ENCODE measurements at regions not wholly inside any gene's neighbourhood (a gene's known extent, or its start where the extent isn't known, plus 50 kb on each side); places are given as distances from the start of the nearest gene placed in this dataset.

DNA sequence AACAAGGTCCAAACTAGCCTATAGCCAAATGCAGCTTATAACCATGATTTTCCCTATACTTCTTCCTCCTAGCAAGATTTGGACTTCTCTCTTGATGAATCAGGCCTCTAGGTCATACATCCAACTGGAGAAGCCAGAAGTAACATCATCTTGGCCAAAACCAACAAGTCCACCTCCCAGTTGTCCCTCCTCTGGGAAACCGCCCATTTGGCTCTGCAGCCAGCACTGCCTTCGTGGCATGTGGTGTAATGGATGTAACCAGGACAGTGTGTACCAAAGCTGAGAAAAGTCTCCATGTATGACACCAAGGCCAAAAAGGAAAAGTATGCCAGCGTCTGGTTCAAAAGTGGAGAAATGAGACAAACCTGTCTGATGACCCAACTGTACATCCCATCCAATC lies 59.3 kb upstream of the VASH1 start:
- DNase-seq = no peak

DNA sequence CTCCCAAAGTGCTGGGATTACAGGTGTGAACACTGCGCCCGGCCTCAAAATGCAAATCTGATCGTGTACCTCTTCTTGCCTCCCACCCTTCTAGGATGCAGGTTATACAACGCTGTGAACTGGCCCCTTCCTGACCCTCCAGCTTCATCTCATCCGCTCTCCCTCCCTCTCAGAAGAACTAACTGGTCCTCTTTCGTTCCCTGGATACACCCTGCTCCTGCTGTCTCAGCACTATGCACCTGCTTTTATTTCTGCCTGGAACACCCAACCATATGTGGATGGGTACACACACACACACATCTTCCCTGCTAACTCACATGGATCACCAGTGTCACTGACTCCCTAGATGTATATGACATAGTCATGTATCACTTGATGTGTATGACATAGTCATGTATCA lies 56.1 kb upstream of the VASH1 start:
- DNase-seq = no peak

DNA sequence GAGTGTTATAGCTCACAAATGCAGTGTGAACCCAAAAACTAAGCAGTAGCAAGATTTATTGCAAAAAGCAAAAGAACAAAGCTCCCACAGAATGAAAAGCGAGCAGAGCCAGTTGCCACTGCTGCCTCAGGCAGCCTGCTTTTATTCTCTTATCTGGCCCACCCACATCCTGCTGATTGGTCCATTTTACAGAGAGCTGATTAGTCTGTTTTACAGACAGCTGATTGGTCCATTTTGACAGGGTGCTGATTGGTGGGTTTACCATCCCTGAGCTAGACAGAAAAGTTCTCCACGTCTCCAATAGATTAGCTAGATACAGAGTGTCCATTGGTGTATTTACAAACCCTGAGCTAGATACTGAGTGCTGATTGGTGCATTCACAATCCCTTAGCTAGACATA lies 55.1 kb upstream of the VASH1 start:
- DNase-seq = peak; percentile 5

DNA sequence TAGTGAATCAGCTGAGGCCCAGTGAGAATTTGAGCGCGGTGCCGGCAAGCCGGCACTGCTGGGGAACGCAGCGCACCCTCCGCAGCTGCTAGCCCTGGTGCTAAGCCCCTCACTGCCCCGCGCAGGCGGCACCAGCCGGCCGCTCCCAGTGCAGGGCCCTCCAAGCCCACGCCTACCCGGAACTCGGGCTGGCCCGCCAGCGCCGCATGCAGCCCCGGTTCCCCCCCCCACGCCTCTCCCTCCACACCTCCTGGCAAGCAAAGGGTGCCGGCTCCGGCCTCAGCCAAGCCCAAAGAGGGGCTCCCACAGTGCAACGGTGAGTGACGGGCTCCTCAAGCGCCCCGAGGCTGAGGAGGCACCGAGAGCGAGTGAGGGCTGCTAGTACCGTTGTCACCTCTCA lies 54.5 kb upstream of the VASH1 start:
- DNase-seq = no peak

DNA sequence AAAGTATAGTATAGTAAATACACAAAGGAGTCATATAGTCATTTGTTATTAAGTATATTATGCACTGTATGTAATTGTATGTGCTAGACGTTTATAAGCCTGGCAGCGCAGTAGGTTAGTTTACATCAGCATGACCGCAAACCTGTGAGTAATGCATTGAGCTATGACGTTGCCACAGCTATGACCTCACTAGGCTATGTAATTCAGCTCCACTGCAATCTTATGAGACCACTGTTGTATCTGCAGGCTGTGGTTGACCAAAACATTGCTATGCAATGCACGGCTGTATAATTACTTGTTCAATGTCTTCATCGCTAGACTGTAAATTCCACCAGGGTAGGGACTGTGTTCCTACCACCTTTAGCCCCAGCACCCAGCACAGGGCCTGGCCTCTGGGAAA lies 53.2 kb upstream of the VASH1 start:
- DNase-seq = peak; percentile 7

DNA sequence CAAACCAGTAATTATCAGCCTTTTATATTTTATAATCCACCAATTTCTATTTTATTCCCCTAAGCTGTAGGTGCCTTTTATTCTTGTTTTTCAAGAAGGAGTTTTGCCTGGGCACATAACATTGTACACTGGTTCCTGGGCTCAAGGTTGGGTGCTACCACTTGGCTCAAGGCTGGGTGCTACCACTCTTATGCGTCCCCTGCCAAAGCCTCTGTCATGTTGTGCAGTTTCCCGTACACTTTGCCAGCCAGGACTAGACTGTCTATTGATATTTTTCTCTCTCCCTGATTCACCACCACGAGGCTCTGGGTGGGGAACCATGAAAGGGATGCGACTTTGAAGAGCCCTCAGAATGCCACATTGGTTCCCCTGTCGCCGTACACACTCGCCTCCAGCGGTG lies 52.5 kb upstream of the VASH1 start:
- DNase-seq = no peak

DNA sequence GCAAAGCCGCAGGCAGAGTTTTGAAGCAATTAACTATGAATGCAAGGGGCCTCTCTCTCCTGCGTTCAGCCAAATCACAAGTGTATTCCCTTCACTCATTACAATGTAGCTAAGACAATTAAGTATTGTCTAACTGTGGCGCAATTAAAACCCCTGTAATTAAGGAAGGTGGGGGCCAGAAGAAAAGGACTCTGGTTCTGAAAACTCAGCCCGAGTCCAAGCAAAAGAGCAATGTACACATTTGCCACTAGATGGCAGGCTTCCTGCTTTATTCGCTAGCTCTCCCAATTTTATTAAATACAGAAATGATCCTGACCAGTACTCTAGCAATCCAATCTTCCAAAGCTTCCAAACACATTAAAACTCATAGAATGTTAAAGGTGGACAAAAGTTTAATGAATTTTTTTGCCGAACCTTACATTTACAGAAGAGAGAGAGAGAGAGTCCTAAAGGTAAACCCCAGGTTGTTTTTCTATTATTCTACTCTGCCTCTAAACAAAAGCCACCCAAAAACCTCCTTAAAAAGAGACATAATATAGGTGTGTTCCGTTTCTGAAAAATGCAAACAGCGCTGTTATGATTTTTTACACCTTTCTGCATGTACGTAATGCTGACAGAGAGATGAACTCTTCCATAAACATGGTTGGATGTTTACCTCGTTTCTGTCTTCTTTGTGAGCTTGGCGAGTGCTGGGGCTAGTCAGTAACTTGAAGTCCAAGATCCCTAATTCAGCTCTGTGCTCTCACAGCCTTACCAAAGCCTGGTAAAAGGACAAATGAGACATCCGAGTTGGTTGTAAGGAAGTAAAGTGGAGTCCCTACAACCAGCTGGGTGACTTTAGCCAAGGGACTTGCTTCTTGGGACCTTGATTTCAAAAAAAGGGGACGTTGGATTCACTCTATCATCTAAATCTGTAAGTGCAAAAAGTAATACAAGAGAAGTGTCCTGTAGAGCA lies 50.9 kb upstream of the VASH1 start:
- peak; percentile 43 for DNase-seq
